Panc1 (cell line): ENCODE measurements at regions not wholly inside any gene's neighbourhood (a gene's known extent, or its start where the extent isn't known, plus 50 kb on each side); places are given as distances from the start of the nearest gene placed in this dataset.

Experiments
- POLR2AphosphoS5 ChIP-seq: IDR thresholded peaks from 2 replicates; pipeline ENCODE4 v1.6.1; 2012; ENCODE audit warnings: mild to moderate bottlenecking, low read depth, low read length, moderate library complexity
- TCF7L2 ChIP-seq: IDR thresholded peaks from 2 replicates; pipeline ENCODE4 v1.6.1; 2011; ENCODE audit warnings: mild to moderate bottlenecking, low read depth, low read length, inconsistent platforms

GRCh38 chrX:149302705-149303104 is 202.4 kb downstream of the IDS start:
- TF ChIP-seq POLR2AphosphoS5 (no peak), TCF7L2 (no peak)
